Astrocyte of the cerebellum (primary cell): ENCODE measurements at regions not wholly inside any gene's neighbourhood (a gene's known extent, or its start where the extent isn't known, plus 50 kb on each side); places are given as distances from the start of the nearest gene placed in this dataset.

Experiments
- DNase-seq: peaks from one replicate; pipeline ENCODE4 v3.0.0-alpha.2; 2011; ENCODE audit warnings: low read depth
- H3K4me3 ChIP-seq: 2 replicates; pipeline ENCODE4 v1.5.1; 2011; ENCODE audit warnings: mild to moderate bottlenecking, low read depth, low read length, moderate library complexity
- in situ Hi-C: cut with HindIII; loops from 2 replicates; pipeline ENCODE4 v1.10.0; 2017; ENCODE audit warnings: low sequenced_read_pairs
- TF ChIP-seq, protein P1 (sequence below): IDR thresholded peaks from 2 replicates; pipeline ENCODE4 v1.5.1; 2012; ENCODE audit warnings: low read length, low read depth, moderate library complexity, mild to moderate bottlenecking; ENCODE audit errors: missing control alignments

- in situ Hi-C loops = loop anchor here (5.0 kb wide), 1 partner anchor 40 kb away; no protein-coding TSS in a partner anchor
- TF ChIP-seq, protein P1, sequence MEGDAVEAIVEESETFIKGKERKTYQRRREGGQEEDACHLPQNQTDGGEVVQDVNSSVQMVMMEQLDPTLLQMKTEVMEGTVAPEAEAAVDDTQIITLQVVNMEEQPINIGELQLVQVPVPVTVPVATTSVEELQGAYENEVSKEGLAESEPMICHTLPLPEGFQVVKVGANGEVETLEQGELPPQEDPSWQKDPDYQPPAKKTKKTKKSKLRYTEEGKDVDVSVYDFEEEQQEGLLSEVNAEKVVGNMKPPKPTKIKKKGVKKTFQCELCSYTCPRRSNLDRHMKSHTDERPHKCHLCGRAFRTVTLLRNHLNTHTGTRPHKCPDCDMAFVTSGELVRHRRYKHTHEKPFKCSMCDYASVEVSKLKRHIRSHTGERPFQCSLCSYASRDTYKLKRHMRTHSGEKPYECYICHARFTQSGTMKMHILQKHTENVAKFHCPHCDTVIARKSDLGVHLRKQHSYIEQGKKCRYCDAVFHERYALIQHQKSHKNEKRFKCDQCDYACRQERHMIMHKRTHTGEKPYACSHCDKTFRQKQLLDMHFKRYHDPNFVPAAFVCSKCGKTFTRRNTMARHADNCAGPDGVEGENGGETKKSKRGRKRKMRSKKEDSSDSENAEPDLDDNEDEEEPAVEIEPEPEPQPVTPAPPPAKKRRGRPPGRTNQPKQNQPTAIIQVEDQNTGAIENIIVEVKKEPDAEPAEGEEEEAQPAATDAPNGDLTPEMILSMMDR = no peak
- H3K4me3 ChIP-seq = no peak overlapping the region
- DNase-seq = peak; percentile 38
Observed at GRCh38 chr9:38141746-38142591, 72.9 kb upstream of the SHB start.

DNA sequence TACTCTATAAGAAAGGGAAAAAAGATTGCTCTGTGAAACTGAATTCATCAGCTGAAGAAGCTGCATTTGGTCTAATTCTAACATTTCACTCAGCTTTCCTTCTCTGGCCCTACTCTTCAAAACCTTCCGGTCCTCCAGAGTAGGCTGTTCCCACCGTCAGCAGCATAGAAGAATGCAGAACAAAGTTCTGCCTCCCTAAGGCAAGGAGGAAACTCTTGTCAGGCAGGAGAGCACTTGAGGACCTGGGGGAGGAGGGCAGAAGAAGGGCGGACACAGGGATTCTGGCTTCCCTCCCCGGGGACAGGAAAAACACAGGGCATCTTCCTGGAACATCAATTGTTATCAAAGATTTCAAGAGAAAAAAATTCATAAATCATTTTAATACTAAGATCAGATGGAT, 69.2 kb upstream of the SHB start:
- no peak for DNase-seq
- no peak overlapping the region for H3K4me3 ChIP-seq
- TF ChIP-seq, protein P1 = no peak
- in situ Hi-C loops = no loop called here

DNA sequence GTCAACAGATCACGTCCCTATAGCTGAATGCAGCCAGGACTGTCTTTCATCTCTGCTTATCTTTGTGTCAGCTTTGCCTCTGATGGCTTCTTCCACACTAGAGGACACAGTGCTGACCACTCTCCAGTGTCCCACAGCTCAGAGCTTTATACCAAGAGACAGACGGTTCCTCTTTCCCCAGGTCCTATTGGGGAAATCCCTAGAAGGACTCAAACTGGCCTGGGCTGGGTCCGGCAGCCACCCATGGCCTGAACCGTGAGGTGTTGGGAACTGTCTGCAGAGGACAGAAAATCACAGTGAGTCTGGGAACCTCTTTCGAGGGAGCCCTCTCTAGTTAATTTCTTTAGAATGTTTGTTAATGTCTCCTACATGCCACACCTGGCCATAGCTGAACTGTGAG, 68.3 kb upstream of the SHB start:
- in situ Hi-C loops = no loop called here
- no peak for DNase-seq
- H3K4me3 ChIP-seq = no peak overlapping the region
- TF ChIP-seq, protein P1 = no peak

DNA sequence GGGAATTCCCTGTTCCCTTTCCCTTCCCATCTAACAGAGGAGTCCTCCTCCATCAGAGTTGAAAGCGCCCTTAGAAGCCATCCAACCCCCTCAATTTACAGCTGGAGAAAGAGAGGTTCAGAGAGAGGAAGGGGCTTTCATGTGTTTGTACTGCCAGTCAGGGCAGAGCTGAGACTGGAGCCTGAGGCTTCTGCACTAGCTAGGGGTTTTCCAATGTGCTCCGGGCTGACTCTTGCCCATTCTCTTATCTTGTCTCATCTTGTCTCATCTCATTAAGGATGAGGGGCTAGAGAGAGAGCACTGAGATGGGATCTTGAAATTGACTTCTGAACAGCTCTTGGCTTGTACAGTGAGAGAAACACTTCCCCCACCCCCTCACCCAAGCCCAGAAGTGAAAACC, 67.4 kb upstream of the SHB start:
- DNase-seq = no peak
- TF ChIP-seq, protein P1 = no peak
- H3K4me3 ChIP-seq = no peak overlapping the region
- in situ Hi-C loops = no loop called here

GRCh38 chr9:38134611-38135237, 65.7 kb upstream of the SHB start:
- TF ChIP-seq, protein P1 = no peak
- in situ Hi-C loops = no loop called here
- DNase-seq = no peak
- no peak overlapping the region for H3K4me3 ChIP-seq

GRCh38 chr9:38133595-38133994, 64.6 kb upstream of the SHB start:
- no peak overlapping the region for H3K4me3 ChIP-seq
- TF ChIP-seq, protein P1 = peak; percentile 10
- in situ Hi-C loops = no loop called here
- no peak for DNase-seq
